Activated T-cell treated with anti-CD3 and anti-CD28 coated beads, Interleukin-2, amount 50 U/mL, for 4 hours (primary cell): ENCODE measurements at regions not wholly inside any gene's neighbourhood (a gene's known extent, or its start where the extent isn't known, plus 50 kb on each side); places are given as distances from the start of the nearest gene placed in this dataset.

Experiments used
- ATAC-seq, 2 donors: fragments of 200-7000 bp; cut with Tn5 transposase; one replicate each; pipeline ENCODE4 v1.10.0; 2021
- DNase-seq: peaks from one replicate; pipeline ENCODE4 v3.0.0-alpha.2; 2020
- H3K27me3 Mint-ChIP-seq: one replicate; pipeline ENCODE4 v1.8.0; 2021; ENCODE audit warnings: low read depth, mixed read lengths
- H3K36me3 Mint-ChIP-seq: one replicate; pipeline ENCODE4 v1.8.0; 2022; ENCODE audit warnings: mixed read lengths; ENCODE audit not compliant: insufficient read depth
- H3K4me1 Mint-ChIP-seq: one replicate; pipeline ENCODE4 v1.8.0; 2021; ENCODE audit warnings: low read depth, mixed read lengths
- H3K4me3 Mint-ChIP-seq: one replicate; pipeline ENCODE4 v1.8.0; 2021; ENCODE audit warnings: mild to moderate bottlenecking, moderate library complexity, mixed read lengths
- H3K9me3 Mint-ChIP-seq: one replicate; pipeline ENCODE4 v1.8.0; 2021; ENCODE audit warnings: mixed read lengths

DNA sequence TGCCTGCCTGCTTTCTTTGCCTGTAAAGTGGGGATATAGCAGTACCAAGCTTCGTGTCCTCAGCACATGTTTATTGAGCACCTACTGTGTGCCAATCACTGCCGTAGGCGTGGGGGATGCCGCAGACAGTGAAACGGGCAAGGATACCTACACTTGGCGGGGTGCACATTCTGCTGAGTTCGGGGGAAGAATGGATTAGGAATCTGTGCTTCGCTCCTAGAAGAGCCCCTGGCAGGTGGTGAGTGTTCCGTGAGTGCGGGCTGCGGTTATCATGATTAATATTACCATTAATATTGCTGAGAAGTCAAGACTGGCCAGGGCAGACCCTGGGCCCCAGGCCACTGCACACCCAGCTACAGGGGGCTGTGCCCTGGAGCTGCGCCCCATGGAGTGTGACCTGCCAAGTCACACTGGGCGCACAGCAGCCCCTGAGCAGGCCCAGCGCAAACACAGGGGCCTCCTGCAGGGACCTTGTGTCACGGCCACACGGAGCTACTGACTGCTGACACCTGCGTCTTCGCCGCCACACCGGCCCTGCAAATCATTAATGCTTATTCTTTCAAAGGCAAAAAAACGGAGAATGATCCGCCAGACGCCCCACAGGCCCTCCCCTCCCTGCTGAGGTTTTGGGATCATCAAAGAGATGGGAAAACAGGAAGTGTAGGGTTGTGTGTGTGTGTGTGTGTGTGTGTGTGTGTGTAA, 213.4 kb upstream of the GSE1 start:
- no peak overlapping the region for H3K4me3 Mint-ChIP-seq
- no peak for DNase-seq
- no peak for ATAC-seq
- no peaks in the 10 kb centered on the region for H3K9me3 Mint-ChIP-seq
- H3K36me3 Mint-ChIP-seq: no peaks in the 10 kb centered on the region
- H3K4me1 Mint-ChIP-seq: no peaks in the 10 kb centered on the region
- H3K27me3 Mint-ChIP-seq: no peaks in the 10 kb centered on the region

DNA sequence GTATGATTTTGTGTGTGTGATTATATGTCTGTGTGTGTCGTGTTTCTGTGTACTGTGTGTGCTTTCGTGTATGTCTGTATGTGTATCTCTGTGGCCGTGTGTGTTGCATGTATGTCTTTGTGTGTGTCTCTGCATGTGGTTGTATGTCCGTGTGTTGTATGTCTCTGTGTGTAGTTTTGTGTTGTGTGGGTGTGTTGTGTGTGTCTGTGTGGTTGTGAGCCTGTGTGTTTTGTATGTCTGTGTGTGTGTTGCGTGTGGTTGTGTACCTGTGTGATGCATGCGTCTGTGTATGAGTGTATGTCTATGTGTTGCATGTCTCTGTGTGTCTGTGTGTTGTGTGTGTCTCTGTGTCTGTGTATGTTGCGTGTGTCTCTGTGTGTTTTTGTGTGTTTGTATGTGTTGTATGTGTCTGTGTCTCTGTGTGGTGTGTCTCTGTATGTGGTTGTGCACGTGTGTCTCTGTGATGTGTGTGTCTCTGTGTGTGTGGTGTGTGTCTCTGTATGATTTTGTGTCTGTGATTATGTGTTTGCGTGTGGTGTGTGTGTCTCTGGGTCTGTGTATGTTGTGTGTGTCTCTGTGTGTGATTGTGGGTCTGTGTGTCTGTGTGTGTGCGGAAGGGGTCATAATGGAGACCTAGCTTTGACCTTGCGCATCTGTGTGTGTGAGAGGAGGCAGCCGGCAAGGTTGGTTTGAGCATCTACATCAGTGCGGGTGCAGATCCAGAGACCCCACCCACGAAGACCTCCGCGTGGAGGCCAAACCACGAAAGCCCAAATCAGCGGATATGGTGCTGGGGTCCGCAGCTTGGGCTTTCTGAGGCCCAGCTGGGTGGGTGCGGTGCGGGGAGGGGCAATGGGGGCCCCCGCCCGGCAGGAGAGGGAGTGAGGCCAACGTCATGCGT, 212.6 kb upstream of the GSE1 start:
- no peaks in the 10 kb centered on the region for H3K9me3 Mint-ChIP-seq
- no peaks in the 10 kb centered on the region for H3K4me1 Mint-ChIP-seq
- no peak overlapping the region for H3K4me3 Mint-ChIP-seq
- DNase-seq: no peak
- H3K36me3 Mint-ChIP-seq: no peaks in the 10 kb centered on the region
- H3K27me3 Mint-ChIP-seq: no peaks in the 10 kb centered on the region
- no peak for ATAC-seq

DNA sequence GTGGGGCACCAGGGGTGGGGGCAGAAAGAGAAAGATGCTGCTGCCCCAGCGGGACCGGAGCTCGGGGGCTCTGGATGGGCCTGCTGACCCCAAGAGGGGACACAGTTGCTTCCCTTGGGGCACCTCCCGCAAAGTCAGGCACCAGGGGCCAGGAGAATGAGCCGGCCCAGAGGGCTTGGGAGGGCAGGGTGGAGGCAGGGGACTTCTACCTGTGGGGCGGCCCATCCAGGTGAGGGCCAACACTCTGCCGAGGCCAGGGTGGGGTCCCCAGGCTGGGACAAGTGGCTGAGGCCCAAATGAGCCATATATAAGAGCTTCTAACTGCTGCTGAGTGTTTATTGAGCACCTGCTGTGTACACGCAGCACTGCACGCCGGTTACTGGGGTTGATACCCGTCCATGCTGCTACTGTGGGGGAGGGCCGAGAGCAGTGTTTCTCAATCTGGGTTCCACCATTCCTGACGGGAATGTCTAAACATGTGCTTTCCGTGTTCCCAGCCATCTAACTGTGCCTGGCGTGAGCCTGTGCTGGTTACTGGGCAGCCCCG, 211.7 kb upstream of the GSE1 start:
- Mint-ChIP-seq H3K36me3 (no peaks in the 10 kb centered on the region), H3K27me3 (no peaks in the 10 kb centered on the region), H3K4me3 (no peak overlapping the region), H3K4me1 (no peaks in the 10 kb centered on the region), H3K9me3 (no peaks in the 10 kb centered on the region)
- DNase-seq (peak; percentile 1), ATAC-seq (no peak)

DNA sequence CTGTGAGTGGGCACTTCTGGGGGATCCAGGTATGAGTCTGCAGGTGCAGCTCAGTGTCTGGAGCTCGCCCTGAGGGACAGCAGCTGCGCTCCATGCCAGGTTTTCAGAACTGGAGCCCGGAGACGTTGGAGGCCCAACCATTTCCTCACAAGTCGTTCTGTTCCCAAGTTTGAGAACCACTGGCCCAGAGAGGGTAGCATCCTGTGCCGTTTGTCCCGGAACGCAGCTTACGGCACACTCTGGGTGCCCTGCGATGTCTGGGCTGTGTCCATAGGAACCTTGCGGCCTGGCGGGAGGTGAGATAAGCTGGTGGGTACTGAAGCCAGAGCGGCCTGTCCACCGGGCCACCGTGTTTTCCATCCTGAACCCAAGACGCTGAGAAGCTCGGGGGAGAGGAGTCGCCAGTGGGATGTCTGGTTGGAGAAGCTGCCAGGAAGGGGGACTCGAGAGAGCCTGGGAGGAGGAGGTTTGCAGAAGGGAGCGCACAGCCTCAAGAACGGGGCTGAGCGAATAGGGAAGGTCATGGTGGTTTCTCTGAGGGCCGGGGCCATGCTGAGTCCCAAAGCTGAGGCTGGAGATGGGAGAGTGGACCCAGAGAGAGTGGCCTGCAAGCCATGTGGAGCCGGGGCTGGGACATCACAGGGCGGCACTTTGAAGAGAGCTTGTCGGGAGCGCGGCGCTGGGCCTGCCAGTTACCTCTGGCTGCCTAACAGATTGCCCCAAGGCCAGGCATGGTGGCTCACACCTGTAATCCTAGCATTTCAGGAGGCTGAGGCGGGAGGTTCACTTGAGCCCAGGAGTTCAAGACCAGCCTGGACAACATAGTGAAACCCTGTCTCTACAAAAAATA, 211.0 kb upstream of the GSE1 start:
- Mint-ChIP-seq H3K4me3 (no peak overlapping the region), H3K9me3 (no peaks in the 10 kb centered on the region), H3K4me1 (no peaks in the 10 kb centered on the region), H3K36me3 (no peaks in the 10 kb centered on the region), H3K27me3 (no peaks in the 10 kb centered on the region)
- ATAC-seq: no peak
- peak; percentile 3 for DNase-seq

DNA sequence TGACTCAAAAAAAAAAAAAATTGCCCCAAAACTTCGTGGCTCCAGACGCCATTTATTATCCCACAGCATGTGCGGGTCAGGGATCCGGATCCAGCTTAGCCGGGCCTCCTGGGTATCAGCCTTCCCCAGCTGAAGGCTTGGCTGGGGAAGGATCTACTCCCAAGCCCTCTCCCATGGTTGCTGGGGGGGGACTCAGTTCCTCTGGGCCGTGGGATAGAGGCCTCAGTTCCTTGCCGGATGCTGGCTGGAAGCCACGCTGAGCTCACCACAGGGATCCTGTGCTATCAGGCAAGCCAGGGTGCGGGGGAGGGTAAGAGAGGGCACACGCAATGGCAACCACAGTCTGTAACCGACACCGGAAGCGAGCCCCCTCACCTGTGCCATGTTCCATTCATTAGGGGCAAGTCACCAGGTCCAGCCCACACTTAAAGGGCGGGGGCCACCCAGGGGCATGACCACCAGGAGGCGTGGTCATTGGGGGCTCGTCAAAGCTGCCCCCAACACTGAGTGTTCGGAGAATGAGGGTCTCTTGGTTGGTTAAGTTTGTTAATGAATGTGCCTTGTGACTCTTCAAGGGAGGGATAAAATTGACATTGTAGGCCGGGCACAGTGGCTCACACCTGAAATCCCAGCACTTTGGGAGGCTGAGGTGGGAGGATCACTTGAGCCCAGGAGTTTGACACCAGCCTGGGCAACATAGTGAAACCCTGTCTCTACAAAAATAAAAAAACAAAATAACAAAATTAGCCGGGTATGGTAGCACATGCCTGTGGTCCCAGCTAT, 210.0 kb upstream of the GSE1 start:
- H3K36me3 Mint-ChIP-seq: no peaks in the 10 kb centered on the region
- H3K4me3 Mint-ChIP-seq: no peak overlapping the region
- H3K9me3 Mint-ChIP-seq: no peaks in the 10 kb centered on the region
- DNase-seq (peak; percentile 4), ATAC-seq (no peak)
- H3K4me1 Mint-ChIP-seq: no peaks in the 10 kb centered on the region
- H3K27me3 Mint-ChIP-seq: no peaks in the 10 kb centered on the region

DNA sequence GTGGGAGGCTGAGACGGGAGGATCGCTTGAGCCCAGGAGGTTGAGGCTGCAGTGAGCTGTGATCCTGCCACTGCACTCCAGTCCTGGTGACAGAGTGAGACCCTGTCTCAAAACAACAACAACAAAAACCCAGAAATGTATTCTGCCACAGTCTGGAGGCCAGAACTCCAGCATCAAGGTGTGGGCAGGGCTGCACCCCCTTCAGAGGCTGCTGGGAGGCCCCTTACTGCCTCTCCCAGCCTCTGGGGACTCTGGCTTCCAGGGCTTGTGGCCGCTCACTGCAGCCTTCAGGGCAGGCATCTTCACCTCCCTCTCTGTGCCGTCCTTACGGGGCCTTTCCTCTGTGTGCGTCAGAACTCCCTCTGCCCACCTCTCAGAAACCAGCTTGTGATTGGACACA, 209.4 kb upstream of the GSE1 start:
- Mint-ChIP-seq H3K9me3 (no peaks in the 10 kb centered on the region), H3K36me3 (no peaks in the 10 kb centered on the region), H3K27me3 (no peaks in the 10 kb centered on the region), H3K4me3 (no peak overlapping the region), H3K4me1 (no peaks in the 10 kb centered on the region)
- DNase-seq: peak; percentile 0
- ATAC-seq: no peak

DNA sequence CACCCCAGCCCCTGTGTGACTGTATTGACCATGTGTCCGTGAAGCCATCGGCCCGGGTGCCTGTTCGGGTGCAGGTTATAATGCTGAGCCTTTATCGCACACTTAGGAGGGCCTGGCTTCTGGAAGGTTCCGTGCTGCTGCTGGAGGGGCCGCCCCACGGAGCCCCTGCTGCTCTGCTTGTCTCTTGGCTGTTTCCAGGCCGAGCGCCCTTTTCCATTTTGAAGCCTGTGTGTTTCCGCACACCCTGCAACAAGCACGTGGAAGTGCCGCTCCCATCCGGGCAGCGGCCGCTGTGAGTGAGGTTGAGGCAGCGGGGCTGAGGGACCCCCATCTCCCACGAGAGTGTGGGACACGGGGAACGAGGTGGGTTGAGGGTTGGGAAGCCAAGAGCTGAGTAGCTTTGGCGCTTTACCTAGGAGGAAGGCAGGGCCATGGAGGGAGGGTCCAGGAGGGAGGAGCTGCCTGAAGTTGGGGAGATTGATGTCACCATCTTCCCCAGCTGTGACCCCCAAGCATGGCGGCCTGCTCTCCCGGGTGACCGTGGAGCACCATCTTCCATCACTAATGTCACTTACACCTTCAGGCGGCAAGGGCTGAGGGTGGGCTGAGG, 200.1 kb upstream of the GSE1 start:
- no peaks in the 10 kb centered on the region for H3K36me3 Mint-ChIP-seq
- ATAC-seq: no peak
- no peaks in the 10 kb centered on the region for H3K9me3 Mint-ChIP-seq
- no peak overlapping the region for H3K4me3 Mint-ChIP-seq
- no peak for DNase-seq
- peaks cover 2% of the 10 kb centered on the region for H3K4me1 Mint-ChIP-seq
- H3K27me3 Mint-ChIP-seq: no peaks in the 10 kb centered on the region

DNA sequence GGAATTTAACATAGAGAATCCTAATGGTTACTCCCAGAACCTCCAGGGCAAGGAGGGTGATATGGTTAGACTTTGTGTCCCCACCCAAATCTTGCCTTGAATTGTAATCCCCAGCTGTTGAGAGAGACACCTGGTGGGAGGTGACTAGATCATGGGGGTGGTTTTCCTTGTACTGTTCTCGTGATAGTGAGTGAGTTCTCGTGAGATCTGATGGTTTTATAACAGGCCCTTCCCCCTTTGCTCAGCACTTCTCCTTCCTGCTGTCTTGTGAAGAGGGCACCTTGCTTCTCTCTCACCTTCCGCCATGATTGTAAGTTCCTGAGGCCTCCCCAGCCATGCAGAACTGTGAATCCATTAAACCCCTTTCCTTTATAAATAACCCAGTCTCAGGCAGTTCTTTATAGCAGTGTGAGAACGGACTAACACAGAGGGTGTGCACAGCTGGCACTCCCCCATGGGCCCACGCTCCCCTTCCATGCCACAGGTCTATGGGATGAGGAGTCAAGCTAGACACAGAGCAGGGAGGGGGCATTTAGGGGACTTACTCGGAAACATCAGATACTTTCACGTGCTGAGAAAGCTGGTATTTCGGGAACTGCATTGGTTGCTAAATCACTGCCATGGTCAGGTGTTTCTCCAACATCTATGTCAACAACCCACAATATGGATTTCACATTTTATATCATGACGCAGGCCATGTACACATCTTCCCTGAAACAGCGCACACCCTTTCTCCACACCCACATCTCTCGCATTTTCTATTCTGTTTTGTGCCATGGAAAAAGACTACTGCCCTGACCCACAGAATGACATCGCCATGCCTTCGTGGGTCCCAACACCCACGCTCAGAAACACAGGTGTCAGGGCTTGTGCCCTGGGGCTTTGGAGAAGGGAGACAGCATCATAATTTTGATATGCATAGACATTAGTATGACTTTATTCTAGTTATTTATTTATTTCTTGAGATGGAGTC, 199.1 kb upstream of the GSE1 start:
- H3K4me1 Mint-ChIP-seq: peaks cover 2% of the 10 kb centered on the region
- DNase-seq: no peak
- H3K36me3 Mint-ChIP-seq: no peaks in the 10 kb centered on the region
- no peaks in the 10 kb centered on the region for H3K9me3 Mint-ChIP-seq
- no peak overlapping the region for H3K4me3 Mint-ChIP-seq
- H3K27me3 Mint-ChIP-seq: peaks cover 3% of the 10 kb centered on the region
- ATAC-seq: no peak

DNA sequence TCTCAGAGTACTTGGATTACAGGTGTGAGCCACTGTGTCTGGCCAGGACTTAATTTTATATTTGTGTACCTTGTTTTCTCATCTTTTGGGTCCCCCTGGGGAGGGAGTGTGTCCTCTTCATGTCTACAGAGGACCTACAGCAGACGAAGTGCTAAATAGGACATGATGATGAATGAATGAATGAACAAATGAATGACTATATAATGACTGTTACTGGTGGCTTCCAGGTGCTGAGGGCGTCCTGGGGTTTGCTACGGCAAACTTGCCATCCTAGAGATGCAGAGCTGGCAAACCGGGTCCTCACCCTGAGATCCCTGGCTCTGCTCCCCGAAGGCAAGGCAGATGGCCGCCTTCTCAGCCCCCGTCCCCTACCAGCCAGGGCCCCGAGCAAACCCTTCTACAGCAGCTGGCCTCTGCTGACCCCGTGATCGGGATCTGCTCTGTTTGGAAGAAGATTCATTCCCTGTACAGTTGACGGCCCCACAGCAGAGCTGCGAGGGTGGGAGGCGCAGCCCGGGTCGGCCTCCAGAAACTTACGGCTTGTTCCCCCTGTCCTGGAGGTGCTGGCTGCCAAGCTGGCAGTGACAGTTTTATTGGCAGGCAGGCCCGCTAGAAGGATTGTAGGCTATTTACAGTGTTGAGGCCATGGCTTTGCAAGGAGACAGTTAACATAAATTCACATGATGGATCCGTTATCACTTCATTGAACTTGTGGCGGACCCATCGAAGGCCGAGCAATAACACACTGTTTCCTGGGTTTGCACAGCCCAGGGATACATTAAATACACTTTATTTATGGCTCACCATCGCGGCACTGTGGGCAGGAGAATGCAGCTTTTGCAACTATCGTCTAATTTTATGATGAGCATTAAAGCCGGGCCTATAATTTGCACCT, 197.7 kb upstream of the GSE1 start:
- Mint-ChIP-seq H3K36me3 (no peaks in the 10 kb centered on the region), H3K4me1 (peaks cover 2% of the 10 kb centered on the region), H3K27me3 (peaks cover 3% of the 10 kb centered on the region), H3K9me3 (no peaks in the 10 kb centered on the region), H3K4me3 (no peak overlapping the region)
- no peak for ATAC-seq
- no peak for DNase-seq

DNA sequence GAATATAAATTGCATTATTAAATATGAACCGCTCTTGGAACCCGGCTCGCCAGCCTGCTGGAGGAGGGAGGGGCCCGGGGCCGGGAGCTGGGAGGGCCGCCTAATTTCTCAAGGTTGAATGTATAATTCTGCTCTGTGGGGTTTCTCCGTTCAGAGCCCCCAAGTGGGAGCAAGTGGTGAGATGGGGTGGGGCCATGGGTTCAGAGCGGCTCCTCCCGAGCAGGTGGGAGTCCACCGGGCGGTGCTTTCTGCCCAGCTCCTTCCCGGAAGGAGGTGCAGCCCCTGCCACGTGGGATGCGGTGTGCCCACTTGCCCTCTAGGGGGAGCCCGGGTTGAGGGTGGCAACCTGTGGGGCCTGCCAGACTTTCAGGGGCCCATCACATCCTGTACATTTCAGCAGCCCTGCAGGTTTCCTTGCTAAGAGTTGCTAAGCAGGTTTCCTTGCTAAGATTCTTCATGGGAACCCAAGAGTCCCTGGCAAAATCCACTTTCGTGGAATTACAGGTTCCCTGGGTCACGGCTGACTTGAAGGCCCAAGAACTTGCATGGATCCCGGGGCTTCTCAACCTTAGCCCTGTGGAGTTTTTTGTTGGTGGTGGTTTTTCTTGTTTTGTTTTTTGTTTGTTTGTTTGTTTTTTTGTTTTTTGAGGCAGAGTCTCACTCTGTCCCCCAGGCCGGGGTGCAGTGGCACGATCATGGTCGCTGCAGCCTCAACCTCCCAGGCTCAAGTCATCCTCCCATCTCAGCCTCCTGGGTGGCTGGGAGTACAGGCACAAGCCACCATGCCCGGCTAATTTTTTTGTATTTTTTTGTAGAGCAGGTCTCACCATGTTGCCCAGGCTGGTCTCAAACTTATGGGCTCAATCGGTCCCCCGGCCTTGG, 196.7 kb upstream of the GSE1 start:
- no peak overlapping the region for H3K4me3 Mint-ChIP-seq
- peaks cover 2% of the 10 kb centered on the region for H3K4me1 Mint-ChIP-seq
- ATAC-seq (peak; percentile 76), DNase-seq (peak; percentile 67)
- H3K36me3 Mint-ChIP-seq: no peaks in the 10 kb centered on the region
- peaks cover 5% of the 10 kb centered on the region for H3K27me3 Mint-ChIP-seq
- no peaks in the 10 kb centered on the region for H3K9me3 Mint-ChIP-seq

DNA sequence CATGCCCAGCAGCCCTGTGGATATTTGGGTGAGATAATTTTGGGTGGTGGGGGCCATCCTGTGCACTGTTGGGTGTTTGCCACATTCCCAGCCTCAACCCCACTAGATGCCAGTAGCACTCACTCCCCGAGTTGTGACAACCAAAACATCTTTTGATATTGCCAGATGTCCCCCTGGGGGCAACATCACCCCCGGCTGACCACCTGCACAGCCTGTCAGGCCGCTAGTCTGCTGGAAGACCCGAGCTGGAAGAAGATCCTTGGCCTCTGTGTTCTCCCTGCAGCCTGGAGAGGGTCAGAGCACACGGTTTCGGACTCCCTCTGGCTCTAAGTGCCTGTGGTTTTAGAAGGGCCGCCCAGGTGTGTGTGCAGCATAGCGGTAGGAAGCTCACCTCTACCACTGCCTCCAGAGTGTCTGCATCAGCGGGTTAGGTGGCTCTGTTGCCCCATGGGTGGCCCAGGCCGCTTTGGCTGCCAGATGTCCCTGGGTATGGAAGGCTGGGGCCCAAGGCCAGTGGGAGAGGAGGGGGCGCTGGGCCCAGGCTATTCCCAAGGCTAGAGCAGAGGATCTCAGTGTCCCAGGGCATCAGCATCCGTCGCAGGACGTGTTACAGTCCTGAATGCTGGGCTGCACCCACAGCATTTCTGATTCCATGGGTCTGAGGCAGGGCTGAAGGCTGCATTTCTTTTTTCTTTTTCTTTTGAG, 195.8 kb upstream of the GSE1 start:
- Mint-ChIP-seq H3K4me1 (peaks cover 2% of the 10 kb centered on the region), H3K27me3 (peaks cover 5% of the 10 kb centered on the region), H3K4me3 (no peak overlapping the region), H3K9me3 (no peaks in the 10 kb centered on the region), H3K36me3 (no peaks in the 10 kb centered on the region)
- no peak for DNase-seq
- no peak for ATAC-seq
